CD4-positive, alpha-beta T cell treated with Interleukin-4 for 1 hour (primary cell): ENCODE measurements at regions not wholly inside any gene's neighbourhood (a gene's known extent, or its start where the extent isn't known, plus 50 kb on each side); places are given as distances from the start of the nearest gene placed in this dataset.
"Not testable (repeated sequence)": the region's sequence is repeated elsewhere in the genome, so short reads cannot be mapped to it uniquely, and the experiment has no call there.

Experiments used
- DNase-seq, 2 donors: peaks; one replicate each; pipeline ENCODE4 v3.0.0-alpha.2; 2020 to 2022

- DNase-seq: not testable (repeated sequence)
Observed at GRCh38 chr13:21920802-21921201, 249.9 kb downstream of the FGF9 start.

GRCh38 chr13:21924958-21925357, 254.1 kb downstream of the FGF9 start:
- no peak for DNase-seq

GRCh38 chr13:21925720-21926119, 254.8 kb downstream of the FGF9 start:
- DNase-seq: no peak

GRCh38 chr13:21929400-21929799, 258.5 kb downstream of the FGF9 start:
- DNase-seq: no peak

- DNase-seq: no peak
Observed at GRCh38 chr13:21930536-21930935, 259.7 kb downstream of the FGF9 start.

GRCh38 chr13:21932578-21932977, 261.7 kb downstream of the FGF9 start:
- DNase-seq: no peak

- DNase-seq: no peak
Observed at GRCh38 chr13:21932996-21933395, 262.1 kb downstream of the FGF9 start.

- DNase-seq: no peak
Observed at GRCh38 chr13:21934284-21934683, 263.4 kb downstream of the FGF9 start.

- no peak for DNase-seq
Observed at GRCh38 chr13:21936674-21937073, 265.8 kb downstream of the FGF9 start.

- no peak for DNase-seq
Observed at GRCh38 chr13:21938168-21938567, 267.3 kb downstream of the FGF9 start.

- no peak for DNase-seq
Observed at GRCh38 chr13:21938636-21939035, 267.8 kb downstream of the FGF9 start.

GRCh38 chr13:21942061-21942460, 271.2 kb downstream of the FGF9 start:
- no peak for DNase-seq

GRCh38 chr13:21944610-21945009, 273.7 kb downstream of the FGF9 start:
- DNase-seq: no peak

- DNase-seq: no peak
Observed at GRCh38 chr13:21945195-21945594, 274.3 kb downstream of the FGF9 start.

- DNase-seq: no peak
Observed at GRCh38 chr13:21946964-21947363, 276.1 kb downstream of the FGF9 start.

- DNase-seq: no peak
Observed at GRCh38 chr13:21948769-21949474, 278.0 kb downstream of the FGF9 start.

- DNase-seq: no peak
Observed at GRCh38 chr13:21949818-21950429, 279.1 kb downstream of the FGF9 start.

- DNase-seq: no peak
Observed at GRCh38 chr13:21956666-21957065, 285.8 kb downstream of the FGF9 start.

- no peak for DNase-seq
Observed at GRCh38 chr13:21957833-21958232, 287.0 kb downstream of the FGF9 start.

GRCh38 chr13:21960108-21960507, 289.2 kb downstream of the FGF9 start:
- DNase-seq: no peak

- DNase-seq: no peak
Observed at GRCh38 chr13:21964686-21965085, 293.8 kb downstream of the FGF9 start.

- no peak for DNase-seq
Observed at GRCh38 chr13:21965095-21965494, 294.2 kb downstream of the FGF9 start.

GRCh38 chr13:21966014-21966413, 295.1 kb downstream of the FGF9 start:
- DNase-seq: no peak

GRCh38 chr13:21967871-21968270, 297.0 kb downstream of the FGF9 start:
- DNase-seq: no peak

GRCh38 chr13:21970172-21970571, 299.3 kb downstream of the FGF9 start:
- DNase-seq: no peak
